CD4-positive, alpha-beta T cell (primary cell): ENCODE measurements at regions not wholly inside any gene's neighbourhood (a gene's known extent, or its start where the extent isn't known, plus 50 kb on each side); places are given as distances from the start of the nearest gene placed in this dataset.

ENCODE experiments used
- ATAC-seq: fragments of 200-7000 bp; cut with Tn5 transposase; one replicate; pipeline ENCODE4 v1.10.0; 2022; ENCODE audit warnings: mild to moderate bottlenecking; ENCODE audit not compliant: poor library complexity
- CTCF ChIA-PET: fragments of 350-600 bp; sonication (Branson Sonifier 250); formaldehyde crosslinking; loops from one replicate; lab custom pipeline; 2021; ENCODE audit warnings: antibody characterized with exemption, inconsistent platforms; lab: Charles Lee
- POLR2A ChIA-PET: fragments of 350-600 bp; sonication (Branson Sonifier 250); formaldehyde crosslinking; loops from one replicate; lab custom pipeline; 2021; ENCODE audit warnings: antibody characterized with exemption, inconsistent platforms; lab: Charles Lee
- DNase-seq, 14 experiments: peaks; one replicate each; pipeline ENCODE4 v3.0.0-alpha.2; 2013 to 2020; ENCODE audit warnings: mixed read lengths in 2 of 14
- H3K27ac ChIP-seq, 2 donors: one replicate each; pipeline versions ENCODE4 v1.5.1 to v1.7.0; 2013; ENCODE audit warnings: low read length in 2 of 2, low read depth in 1 of 2, mild to moderate bottlenecking in 1 of 2
- H3K27me3 ChIP-seq, 2 experiments: 1 replicate in 1 of 2; 2 replicates in 1 of 2; pipeline versions ENCODE4 v1.6.1 to v1.7.0; 2013; ENCODE audit warnings: low read length in 2 of 2, control low read depth in 1 of 2, mild to moderate bottlenecking in 1 of 2, moderate library complexity in 1 of 2; ENCODE audit not compliant: insufficient read depth in 2 of 2, control insufficient read depth in 1 of 2
- H3K36me3 ChIP-seq: one replicate; pipeline ENCODE4 v1.6.1; 2013; ENCODE audit warnings: low read length, control low read depth; ENCODE audit not compliant: insufficient read depth
- H3K4me1 ChIP-seq: one replicate; pipeline ENCODE4 v1.6.1; 2013; ENCODE audit warnings: low read length, control low read depth; ENCODE audit not compliant: insufficient read depth
- H3K4me3 ChIP-seq: one replicate; pipeline ENCODE4 v1.5.1; 2013; ENCODE audit warnings: mild to moderate bottlenecking, low read length, moderate library complexity
- H3K9me3 ChIP-seq, 2 experiments: 1 replicate in 1 of 2; 2 replicates in 1 of 2; pipeline versions ENCODE4 v1.6.1 to v1.7.0; 2013; ENCODE audit warnings: low read length in 2 of 2, mild to moderate bottlenecking in 2 of 2, control low read depth in 1 of 2, moderate library complexity in 1 of 2; ENCODE audit not compliant: control insufficient read depth in 1 of 2, insufficient read depth in 1 of 2
- H3K27ac Mint-ChIP-seq: one replicate; pipeline ENCODE4 v1.8.0; 2020; ENCODE audit warnings: mixed read lengths
- H3K27me3 Mint-ChIP-seq: one replicate; pipeline ENCODE4 v1.8.0; 2021; ENCODE audit warnings: mixed read lengths
- H3K36me3 Mint-ChIP-seq: one replicate; pipeline ENCODE4 v1.8.0; 2021; ENCODE audit warnings: low read depth, mixed read lengths
- H3K4me1 Mint-ChIP-seq: one replicate; pipeline ENCODE4 v1.8.0; 2021; ENCODE audit warnings: low read depth, mixed read lengths
- H3K4me3 Mint-ChIP-seq: one replicate; pipeline ENCODE4 v1.8.0; 2020; ENCODE audit warnings: mild to moderate bottlenecking, mixed read lengths
- H3K9me3 Mint-ChIP-seq: one replicate; pipeline ENCODE4 v1.8.0; 2020; ENCODE audit warnings: mixed read lengths
- intact Hi-C, 2 experiments: fragments of 100-400 bp; cut with DNase I in 1 of 2; cut with micrococcal nuclease in 1 of 2; formaldehyde crosslinking; loops; one replicate each; pipeline versions ENCODE4 v1.15.1 to v1.9.0; 2023 to 2025; cut with DNase I, micrococcal nuclease
- TF ChIP-seq, protein P1 (sequence below): fragments of 200-600 bp; IDR thresholded peaks from one replicate; pipeline ENCODE4 v1.8.0; 2022; ENCODE audit warnings: antibody characterized with exemption, mild to moderate bottlenecking

GRCh38 chr7:58316-58715, 134.1 kb upstream of the FAM20C start:
- TF ChIP-seq, protein P1, sequence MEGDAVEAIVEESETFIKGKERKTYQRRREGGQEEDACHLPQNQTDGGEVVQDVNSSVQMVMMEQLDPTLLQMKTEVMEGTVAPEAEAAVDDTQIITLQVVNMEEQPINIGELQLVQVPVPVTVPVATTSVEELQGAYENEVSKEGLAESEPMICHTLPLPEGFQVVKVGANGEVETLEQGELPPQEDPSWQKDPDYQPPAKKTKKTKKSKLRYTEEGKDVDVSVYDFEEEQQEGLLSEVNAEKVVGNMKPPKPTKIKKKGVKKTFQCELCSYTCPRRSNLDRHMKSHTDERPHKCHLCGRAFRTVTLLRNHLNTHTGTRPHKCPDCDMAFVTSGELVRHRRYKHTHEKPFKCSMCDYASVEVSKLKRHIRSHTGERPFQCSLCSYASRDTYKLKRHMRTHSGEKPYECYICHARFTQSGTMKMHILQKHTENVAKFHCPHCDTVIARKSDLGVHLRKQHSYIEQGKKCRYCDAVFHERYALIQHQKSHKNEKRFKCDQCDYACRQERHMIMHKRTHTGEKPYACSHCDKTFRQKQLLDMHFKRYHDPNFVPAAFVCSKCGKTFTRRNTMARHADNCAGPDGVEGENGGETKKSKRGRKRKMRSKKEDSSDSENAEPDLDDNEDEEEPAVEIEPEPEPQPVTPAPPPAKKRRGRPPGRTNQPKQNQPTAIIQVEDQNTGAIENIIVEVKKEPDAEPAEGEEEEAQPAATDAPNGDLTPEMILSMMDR, result no peak
- H3K36me3 Mint-ChIP-seq, result no peaks in the 10 kb centered on the region
- H3K9me3 Mint-ChIP-seq, result no peaks in the 10 kb centered on the region
- Histone ChIP-seq H3K4me1 (no peaks in the 10 kb centered on the region), H3K9me3 (no peaks in the 10 kb centered on the region), H3K27ac (no peak overlapping the region), H3K27me3 (no peaks in the 10 kb centered on the region), H3K4me3 (no peak overlapping the region), H3K36me3 (no peaks in the 10 kb centered on the region)
- CTCF ChIA-PET, result no interaction called here
- DNase-seq, result no peak
- POLR2A ChIA-PET, result no interaction called here
- no peak for ATAC-seq
- H3K4me3 Mint-ChIP-seq, result no peak overlapping the region
- intact Hi-C loops, result no loop called here
- H3K27ac Mint-ChIP-seq, result no peak overlapping the region
- no peaks in the 10 kb centered on the region for H3K4me1 Mint-ChIP-seq
- H3K27me3 Mint-ChIP-seq, result peaks cover 8% of the 10 kb centered on the region

- ChIA-PET CTCF (no interaction called here), POLR2A (no interaction called here)
- Mint-ChIP-seq H3K9me3 (no peaks in the 10 kb centered on the region), H3K36me3 (no peaks in the 10 kb centered on the region), H3K4me1 (no peaks in the 10 kb centered on the region), H3K4me3 (no peak overlapping the region), H3K27me3 (peaks cover 8% of the 10 kb centered on the region), H3K27ac (no peak overlapping the region)
- H3K4me3 ChIP-seq, result no peak overlapping the region
- TF ChIP-seq, protein P1, result no peak
- no peaks in the 10 kb centered on the region for H3K36me3 ChIP-seq
- intact Hi-C loops, result no loop called here
- no peaks in the 10 kb centered on the region for H3K9me3 ChIP-seq
- no peaks in the 10 kb centered on the region for H3K4me1 ChIP-seq
- no peaks in the 10 kb centered on the region for H3K27me3 ChIP-seq
- H3K27ac ChIP-seq, result no peak overlapping the region
- no peak for DNase-seq
- ATAC-seq, result no peak
Observed at GRCh38 chr7:59079-60016, 133.0 kb upstream of the FAM20C start.

DNA sequence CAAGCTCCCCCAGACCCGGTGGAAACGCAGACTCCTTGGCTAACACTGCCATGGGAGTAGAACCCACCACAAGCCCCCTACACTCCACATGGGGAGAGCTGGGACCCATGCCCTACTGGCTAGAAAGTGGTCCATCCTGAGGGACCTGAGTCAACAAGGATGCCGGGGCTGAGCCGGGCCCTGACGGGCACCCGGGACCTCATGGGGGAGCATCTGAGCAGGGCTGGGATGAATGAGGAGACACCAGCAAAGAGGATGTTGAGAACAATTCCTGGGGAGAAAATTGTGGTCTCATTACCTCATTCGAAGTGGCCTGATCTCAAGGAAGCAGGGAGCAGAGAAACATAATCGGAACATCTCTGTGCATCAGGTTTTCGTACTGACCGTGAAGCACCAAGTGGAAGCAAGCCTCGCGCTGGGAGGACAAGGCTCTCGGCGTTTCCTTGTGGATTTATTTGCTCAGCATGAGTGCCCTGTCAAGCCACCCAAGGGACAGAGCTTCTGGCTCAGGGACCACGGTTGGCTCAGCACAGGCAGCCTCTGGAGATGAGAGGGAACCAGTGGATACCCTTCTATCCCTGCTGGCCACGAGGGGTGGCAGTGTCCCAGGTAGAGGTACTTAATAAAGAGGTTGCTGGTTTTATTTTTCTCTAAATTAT, 132.2 kb upstream of the FAM20C start:
- POLR2A ChIA-PET, result no interaction called here
- TF ChIP-seq, protein P1, result no peak
- DNase-seq (no peak), ATAC-seq (no peak)
- H3K27me3 Mint-ChIP-seq, result peaks cover 8% of the 10 kb centered on the region
- intact Hi-C loops, result no loop called here
- H3K4me1 ChIP-seq, result no peaks in the 10 kb centered on the region
- H3K27ac Mint-ChIP-seq, result no peak overlapping the region
- no peaks in the 10 kb centered on the region for H3K36me3 ChIP-seq
- H3K9me3 Mint-ChIP-seq, result no peaks in the 10 kb centered on the region
- H3K4me3 Mint-ChIP-seq, result no peak overlapping the region
- no peak overlapping the region for H3K27ac ChIP-seq
- no peaks in the 10 kb centered on the region for H3K27me3 ChIP-seq
- no peak overlapping the region for H3K4me3 ChIP-seq
- CTCF ChIA-PET, result no interaction called here
- H3K4me1 Mint-ChIP-seq, result no peaks in the 10 kb centered on the region
- H3K36me3 Mint-ChIP-seq, result no peaks in the 10 kb centered on the region
- H3K9me3 ChIP-seq, result no peaks in the 10 kb centered on the region
